KMS-11 (cell line): ENCODE measurements at regions not wholly inside any gene's neighbourhood (a gene's known extent, or its start where the extent isn't known, plus 50 kb on each side); places are given as distances from the start of the nearest gene placed in this dataset.

Source experiments
- H2AFZ ChIP-seq: fragments of 200-600 bp; sonication (generic); 2 replicates; pipeline ENCODE4 v1.6.1; 2016; ENCODE audit warnings: antibody characterized with exemption, mixed run types, low read depth
- H3K27ac ChIP-seq: fragments of 200-600 bp; sonication (generic); 2 replicates; pipeline ENCODE4 v1.6.1; 2016; ENCODE audit warnings: mild to moderate bottlenecking, mixed run types
- H3K27me3 ChIP-seq: fragments of 200-600 bp; sonication (generic); 2 replicates; pipeline ENCODE4 v1.6.1; 2017; ENCODE audit warnings: mild to moderate bottlenecking, low read depth, mixed run types, moderate library complexity; ENCODE audit not compliant: insufficient read depth
- H3K36me3 ChIP-seq: fragments of 200-600 bp; sonication (generic); 2 replicates; pipeline ENCODE4 v1.6.1; 2017; ENCODE audit warnings: mild to moderate bottlenecking, mixed run types; ENCODE audit not compliant: insufficient read depth
- H3K4me1 ChIP-seq: fragments of 200-600 bp; sonication (generic); 2 replicates; pipeline ENCODE4 v1.6.1; 2016; ENCODE audit warnings: mild to moderate bottlenecking, low read depth, mixed run types; ENCODE audit not compliant: poor library complexity, severe bottlenecking
- H3K4me2 ChIP-seq: fragments of 200-600 bp; sonication (generic); 2 replicates; pipeline ENCODE4 v1.7.0; 2016; ENCODE audit warnings: mild to moderate bottlenecking, mixed run types
- H3K4me3 ChIP-seq: fragments of 200-600 bp; sonication (generic); IDR thresholded peaks from 2 replicates; pipeline ENCODE4 v1.6.1; 2017; ENCODE audit warnings: low read depth, low read length, mixed read lengths; ENCODE audit not compliant: insufficient read depth
- H3K79me2 ChIP-seq: fragments of 200-600 bp; sonication (generic); 2 replicates; pipeline ENCODE4 v1.6.1; 2016; ENCODE audit warnings: low read depth, mixed run types; ENCODE audit not compliant: insufficient read depth
- H3K9ac ChIP-seq: fragments of 200-600 bp; sonication (generic); 2 replicates; pipeline ENCODE4 v1.6.1; 2016; ENCODE audit warnings: mild to moderate bottlenecking, mixed run types
- H4K20me1 ChIP-seq: fragments of 200-600 bp; sonication (generic); 2 replicates; pipeline ENCODE4 v1.6.1; 2016; ENCODE audit warnings: mild to moderate bottlenecking, mixed run types; ENCODE audit not compliant: insufficient read depth
- TF ChIP-seq, protein P1 (sequence below): fragments of 200-600 bp; sonication (generic); conservative IDR thresholded peaks from 2 replicates; pipeline ENCODE4 v1.6.1; 2017; ENCODE audit warnings: low read depth, mild to moderate bottlenecking, antibody characterized with exemption, low read length, moderate library complexity, mixed read lengths

DNA sequence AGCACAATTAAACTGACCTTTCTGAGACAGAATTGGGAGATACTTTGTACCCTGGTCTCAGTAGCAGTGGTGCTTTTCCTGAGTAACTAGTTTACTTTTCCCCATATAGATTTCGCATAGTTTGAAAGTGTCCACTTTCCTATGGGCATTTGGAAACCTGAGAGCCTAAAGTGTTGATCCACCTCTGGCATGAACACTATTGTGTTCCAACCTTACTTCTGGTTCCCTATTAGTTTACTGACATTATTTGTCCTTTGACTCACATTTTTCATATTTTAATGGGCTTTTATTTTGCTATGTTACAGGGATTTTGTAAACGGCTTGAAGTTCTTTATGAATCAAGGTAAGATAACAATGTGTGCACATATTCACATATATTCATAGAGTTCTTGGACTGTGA, 103.7 kb downstream of the CBLL2 start:
- TF ChIP-seq, protein P1, sequence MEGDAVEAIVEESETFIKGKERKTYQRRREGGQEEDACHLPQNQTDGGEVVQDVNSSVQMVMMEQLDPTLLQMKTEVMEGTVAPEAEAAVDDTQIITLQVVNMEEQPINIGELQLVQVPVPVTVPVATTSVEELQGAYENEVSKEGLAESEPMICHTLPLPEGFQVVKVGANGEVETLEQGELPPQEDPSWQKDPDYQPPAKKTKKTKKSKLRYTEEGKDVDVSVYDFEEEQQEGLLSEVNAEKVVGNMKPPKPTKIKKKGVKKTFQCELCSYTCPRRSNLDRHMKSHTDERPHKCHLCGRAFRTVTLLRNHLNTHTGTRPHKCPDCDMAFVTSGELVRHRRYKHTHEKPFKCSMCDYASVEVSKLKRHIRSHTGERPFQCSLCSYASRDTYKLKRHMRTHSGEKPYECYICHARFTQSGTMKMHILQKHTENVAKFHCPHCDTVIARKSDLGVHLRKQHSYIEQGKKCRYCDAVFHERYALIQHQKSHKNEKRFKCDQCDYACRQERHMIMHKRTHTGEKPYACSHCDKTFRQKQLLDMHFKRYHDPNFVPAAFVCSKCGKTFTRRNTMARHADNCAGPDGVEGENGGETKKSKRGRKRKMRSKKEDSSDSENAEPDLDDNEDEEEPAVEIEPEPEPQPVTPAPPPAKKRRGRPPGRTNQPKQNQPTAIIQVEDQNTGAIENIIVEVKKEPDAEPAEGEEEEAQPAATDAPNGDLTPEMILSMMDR, result no peak
- no peaks in the 10 kb centered on the region for H3K79me2 ChIP-seq
- H3K36me3 ChIP-seq, result no peaks in the 10 kb centered on the region
- H4K20me1 ChIP-seq, result no peaks in the 10 kb centered on the region
- no peaks in the 10 kb centered on the region for H3K4me1 ChIP-seq
- H3K9ac ChIP-seq, result no peak overlapping the region
- no peak overlapping the region for H3K4me3 ChIP-seq
- H2AFZ ChIP-seq, result no peak overlapping the region
- no peaks in the 10 kb centered on the region for H3K27me3 ChIP-seq
- no peak overlapping the region for H3K4me2 ChIP-seq
- H3K27ac ChIP-seq, result no peak overlapping the region

DNA sequence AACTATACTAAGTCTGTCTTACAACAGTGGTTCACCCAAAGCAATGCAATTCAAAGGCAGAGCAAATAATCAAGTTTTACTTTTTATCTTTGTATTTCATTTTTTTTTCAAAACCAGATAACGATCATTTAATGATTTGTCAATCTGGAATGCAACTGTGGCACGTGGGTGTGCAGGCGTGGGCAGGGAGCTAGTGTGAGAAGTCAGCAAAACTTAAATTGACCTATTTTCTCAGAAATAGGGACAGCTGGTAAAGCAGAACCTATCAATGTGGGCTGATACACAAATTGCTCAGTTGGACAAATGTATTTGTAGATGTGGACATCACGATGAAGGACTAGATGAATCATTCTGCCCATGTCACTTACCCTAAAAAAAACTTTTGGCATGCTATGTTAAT, 105.6 kb downstream of the CBLL2 start:
- no peaks in the 10 kb centered on the region for H3K79me2 ChIP-seq
- H3K9ac ChIP-seq, result no peak overlapping the region
- no peak overlapping the region for H3K4me2 ChIP-seq
- TF ChIP-seq, protein P1, result no peak
- no peak overlapping the region for H2AFZ ChIP-seq
- no peaks in the 10 kb centered on the region for H3K36me3 ChIP-seq
- no peak overlapping the region for H3K4me3 ChIP-seq
- no peaks in the 10 kb centered on the region for H4K20me1 ChIP-seq
- no peaks in the 10 kb centered on the region for H3K27me3 ChIP-seq
- H3K4me1 ChIP-seq, result no peaks in the 10 kb centered on the region
- no peak overlapping the region for H3K27ac ChIP-seq

DNA sequence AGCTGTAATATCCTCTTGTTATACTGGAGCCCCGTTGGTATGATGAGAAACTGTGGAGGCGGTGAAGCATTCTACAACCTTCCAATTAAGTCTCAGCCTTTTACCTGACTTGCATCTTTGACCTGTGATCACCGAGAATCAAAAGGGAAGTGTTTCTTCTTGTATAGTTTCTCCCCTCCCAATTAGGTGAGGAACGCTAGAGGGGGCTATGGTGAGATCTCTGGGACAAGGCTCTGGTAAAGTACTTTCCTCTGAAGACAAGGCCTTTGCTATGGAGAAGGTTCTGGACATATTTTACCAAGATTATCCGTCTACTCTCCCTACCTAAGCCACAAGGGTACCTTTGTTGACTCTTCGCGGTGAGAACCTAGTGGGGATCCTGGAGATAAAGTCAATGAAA, 111.3 kb downstream of the CBLL2 start:
- TF ChIP-seq, protein P1, result no peak
- no peaks in the 10 kb centered on the region for H4K20me1 ChIP-seq
- no peak overlapping the region for H3K4me2 ChIP-seq

GRCh38 chrX:22389556-22390179, 117.0 kb downstream of the CBLL2 start:
- Histone ChIP-seq H3K9ac (no peak overlapping the region), H3K36me3 (no peaks in the 10 kb centered on the region), H3K4me3 (no peak overlapping the region), H3K4me2 (no peak overlapping the region), H3K4me1 (no peaks in the 10 kb centered on the region), H3K27ac (no peak overlapping the region), H3K79me2 (no peaks in the 10 kb centered on the region), H3K27me3 (no peaks in the 10 kb centered on the region), H2AFZ (no peak overlapping the region), H4K20me1 (no peaks in the 10 kb centered on the region)
- TF ChIP-seq, protein P1, result no peak

More for the DNA sequence above, 111.3 kb downstream of the CBLL2 start:
- no peaks in the 10 kb centered on the region for H3K4me1 ChIP-seq
- no peak overlapping the region for H3K27ac ChIP-seq
- H2AFZ ChIP-seq, result no peak overlapping the region
- no peaks in the 10 kb centered on the region for H3K79me2 ChIP-seq
- no peaks in the 10 kb centered on the region for H3K27me3 ChIP-seq
- H3K4me3 ChIP-seq, result no peak overlapping the region
- H3K36me3 ChIP-seq, result no peaks in the 10 kb centered on the region
- H3K9ac ChIP-seq, result no peak overlapping the region
